Gastroesophageal sphincter (tissue), 3 donors: ENCODE measurements at regions not wholly inside any gene's neighbourhood (a gene's known extent, or its start where the extent isn't known, plus 50 kb on each side); places are given as distances from the start of the nearest gene placed in this dataset.

ENCODE experiments used
- CTCF ChIP-seq, 4 experiments: fragments of 200-600 bp in 2 of 4; fragments of 450-650 bp in 2 of 4; sonication (generic) in 1 of 4; IDR thresholded peaks; one replicate each; pipeline ENCODE4 v1.5.1; 2017 to 2019; ENCODE audit warnings: antibody characterized with exemption in 4 of 4, mild to moderate bottlenecking in 2 of 4, moderate library complexity in 2 of 4
- EP300 ChIP-seq: sonication (generic); formaldehyde crosslinking; IDR thresholded peaks from one replicate; pipeline ENCODE4 v1.6.1; 2017; ENCODE audit warnings: antibody characterized with exemption, mild to moderate bottlenecking
- POLR2A ChIP-seq, 2 donors: fragments of 450-650 bp; IDR thresholded peaks; one replicate each; pipeline ENCODE4 v1.6.1; 2017; ENCODE audit warnings: antibody characterized with exemption in 2 of 2, mild to moderate bottlenecking in 2 of 2, moderate library complexity in 1 of 2
- POLR2AphosphoS5 ChIP-seq: sonication (generic); formaldehyde crosslinking; IDR thresholded peaks from one replicate; pipeline ENCODE4 v1.6.1; 2017; ENCODE audit warnings: antibody characterized with exemption

GRCh38 chr5:149435015-149435376, 55.9 kb upstream of the IL17B start:
- TF ChIP-seq CTCF (IDR thresholded peaks at IDR 0.05) (no peak), POLR2AphosphoS5 (peak; percentile 79), EP300 (no peak), POLR2A (IDR thresholded peaks at IDR 0.05) (peak in 1 of 2 donors; percentile 30)
